ENCODE measurements at regions not wholly inside any gene's neighbourhood (a gene's known extent, or its start where the extent isn't known, plus 50 kb on each side); places are given as distances from the start of the nearest gene placed in this dataset.

DNA sequence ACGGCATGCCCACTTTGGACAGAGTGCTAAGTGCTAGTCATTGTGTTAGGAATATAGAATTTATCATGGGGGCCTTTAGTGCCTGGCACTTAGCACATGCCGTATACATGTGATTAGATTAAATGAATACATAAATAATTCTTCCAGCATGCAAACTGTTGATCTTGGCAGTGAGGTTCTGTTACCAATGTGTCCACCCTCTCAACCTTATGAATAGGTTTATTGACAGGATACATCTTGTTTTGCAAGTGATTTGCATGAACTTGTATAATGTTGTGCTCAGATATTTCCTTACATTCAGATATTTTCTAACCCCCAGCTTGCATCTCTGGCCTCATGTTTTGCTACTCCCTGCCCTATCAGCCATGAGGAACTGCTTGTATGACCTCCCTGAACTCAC, 60.3 kb upstream of the ZNF648 start:
- TF ChIP-seq EZH2 (optimal IDR thresholded peaks at IDR 0.05; ENCODE audit: low read depth, low read length) = no peak
- TF ChIP-seq, protein P1, sequence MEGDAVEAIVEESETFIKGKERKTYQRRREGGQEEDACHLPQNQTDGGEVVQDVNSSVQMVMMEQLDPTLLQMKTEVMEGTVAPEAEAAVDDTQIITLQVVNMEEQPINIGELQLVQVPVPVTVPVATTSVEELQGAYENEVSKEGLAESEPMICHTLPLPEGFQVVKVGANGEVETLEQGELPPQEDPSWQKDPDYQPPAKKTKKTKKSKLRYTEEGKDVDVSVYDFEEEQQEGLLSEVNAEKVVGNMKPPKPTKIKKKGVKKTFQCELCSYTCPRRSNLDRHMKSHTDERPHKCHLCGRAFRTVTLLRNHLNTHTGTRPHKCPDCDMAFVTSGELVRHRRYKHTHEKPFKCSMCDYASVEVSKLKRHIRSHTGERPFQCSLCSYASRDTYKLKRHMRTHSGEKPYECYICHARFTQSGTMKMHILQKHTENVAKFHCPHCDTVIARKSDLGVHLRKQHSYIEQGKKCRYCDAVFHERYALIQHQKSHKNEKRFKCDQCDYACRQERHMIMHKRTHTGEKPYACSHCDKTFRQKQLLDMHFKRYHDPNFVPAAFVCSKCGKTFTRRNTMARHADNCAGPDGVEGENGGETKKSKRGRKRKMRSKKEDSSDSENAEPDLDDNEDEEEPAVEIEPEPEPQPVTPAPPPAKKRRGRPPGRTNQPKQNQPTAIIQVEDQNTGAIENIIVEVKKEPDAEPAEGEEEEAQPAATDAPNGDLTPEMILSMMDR (IDR thresholded peaks at IDR 0.05; ENCODE audit: low read length) = no peak
- no peak for TF ChIP-seq EZH2phosphoT487 (IDR thresholded peaks at IDR 0.05; ENCODE audit: low read length)
- Histone ChIP-seq H3K36me3 (replicated peaks; ENCODE audit: insufficient read depth, low read length) (no peaks in the 10 kb centered on the region), H2AFZ (ENCODE audit: low read length) (no peak overlapping the region), H3K4me1 (ENCODE audit: low read length) (no peaks in the 10 kb centered on the region), H3F3A (ENCODE audit: insufficient read depth, low read length) (no peaks in the 10 kb centered on the region), H3K79me2 (ENCODE audit: low read length) (no peaks in the 10 kb centered on the region), H3K27ac (ENCODE audit: low read length) (no peak overlapping the region), H3K9me2 (replicated peaks; ENCODE audit: insufficient read depth, low read length) (no peaks in the 10 kb centered on the region), H3K9me3 (replicated peaks; ENCODE audit: insufficient read depth, low read length) (no peaks in the 10 kb centered on the region), H3K4me3 (ENCODE audit: low read length) (no peak overlapping the region), H3K4me2 (ENCODE audit: low read depth, low read length) (no peak overlapping the region), H4K20me1 (ENCODE audit: insufficient read depth, low read length) (no peaks in the 10 kb centered on the region), H3K9ac (ENCODE audit: low read length) (no peak overlapping the region), H3K27me3 (replicated peaks; ENCODE audit: insufficient read depth, low read length) (no peaks in the 10 kb centered on the region)
- no peak for DNase-seq

DNA sequence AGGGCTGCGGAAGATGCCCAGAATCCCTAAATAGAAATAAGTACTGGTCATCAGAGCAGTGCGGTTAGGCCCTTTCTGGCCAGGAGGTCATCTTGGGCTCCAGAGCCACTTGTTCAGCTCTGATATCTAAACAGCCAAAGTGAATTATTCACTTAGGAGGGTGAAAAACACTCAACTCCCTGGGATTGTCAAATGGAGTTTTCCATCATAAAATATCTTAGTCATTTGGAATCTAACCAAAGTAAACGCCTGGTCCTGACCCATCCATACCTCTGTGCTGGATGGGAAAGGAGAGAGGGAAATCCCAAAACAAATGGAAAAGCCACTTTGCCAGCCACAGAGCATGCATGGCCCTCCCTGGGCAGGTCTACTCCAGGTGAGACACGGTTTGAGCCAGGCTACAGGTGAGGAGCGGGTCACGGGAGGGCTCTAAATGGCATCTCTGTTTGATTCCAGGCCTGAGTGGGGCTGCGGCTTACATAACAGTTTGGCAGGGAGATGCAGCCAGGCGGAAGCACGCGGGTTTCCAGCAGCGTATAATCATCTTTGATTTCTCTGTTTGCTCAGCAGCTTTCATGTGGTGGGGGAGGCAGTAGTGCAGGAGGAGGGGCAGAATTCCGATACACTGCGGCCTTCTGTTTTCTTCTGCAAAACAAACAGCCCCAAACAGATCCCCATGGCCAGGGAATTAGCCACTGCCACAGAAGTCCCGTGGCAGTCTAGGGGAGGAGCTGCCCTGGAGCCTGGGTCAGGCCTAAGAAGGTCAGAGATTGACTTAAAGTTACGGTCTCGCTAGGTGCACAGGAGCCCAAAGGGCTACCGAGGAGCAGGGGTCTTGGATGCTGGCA, 59.1 kb upstream of the ZNF648 start:
- Histone ChIP-seq H4K20me1 (ENCODE audit: insufficient read depth, low read length) (no peaks in the 10 kb centered on the region), H3K79me2 (ENCODE audit: low read length) (no peaks in the 10 kb centered on the region), H3F3A (ENCODE audit: insufficient read depth, low read length) (no peaks in the 10 kb centered on the region), H3K4me2 (ENCODE audit: low read depth, low read length) (no peak overlapping the region), H3K27me3 (replicated peaks; ENCODE audit: insufficient read depth, low read length) (no peaks in the 10 kb centered on the region), H3K27ac (ENCODE audit: low read length) (no peak overlapping the region), H3K4me3 (ENCODE audit: low read length) (no peak overlapping the region), H3K4me1 (ENCODE audit: low read length) (no peaks in the 10 kb centered on the region), H3K9me3 (replicated peaks; ENCODE audit: insufficient read depth, low read length) (no peaks in the 10 kb centered on the region), H3K9ac (ENCODE audit: low read length) (no peak overlapping the region), H3K9me2 (replicated peaks; ENCODE audit: insufficient read depth, low read length) (no peaks in the 10 kb centered on the region), H3K36me3 (replicated peaks; ENCODE audit: insufficient read depth, low read length) (no peaks in the 10 kb centered on the region), H2AFZ (ENCODE audit: low read length) (no peak overlapping the region)
- TF ChIP-seq, protein P1 (IDR thresholded peaks at IDR 0.05; ENCODE audit: low read length) = no peak
- TF ChIP-seq EZH2phosphoT487 (IDR thresholded peaks at IDR 0.05; ENCODE audit: low read length) (no peak), EZH2 (optimal IDR thresholded peaks at IDR 0.05; ENCODE audit: low read depth, low read length) (no peak)
- no peak for DNase-seq

DNA sequence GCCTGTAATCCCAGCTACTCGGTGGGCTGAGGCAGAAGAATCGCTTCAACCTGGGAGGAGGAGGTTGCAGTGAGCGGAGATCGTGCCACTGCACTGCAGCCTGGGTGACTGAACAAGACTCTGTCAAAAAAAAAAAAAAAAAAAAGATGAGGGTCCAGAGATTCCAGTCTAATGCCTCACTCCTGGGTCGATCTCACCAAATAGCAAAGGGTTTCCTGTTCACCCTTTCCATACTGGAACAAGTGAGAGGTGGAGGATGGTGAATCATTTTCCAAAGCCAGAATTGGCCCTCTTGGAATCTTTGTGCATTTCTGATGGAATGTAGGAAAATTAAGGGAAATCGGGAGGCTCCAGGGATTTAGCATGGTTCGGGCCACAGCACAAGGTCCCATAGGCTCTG, 58.1 kb upstream of the ZNF648 start:
- Histone ChIP-seq H4K20me1 (ENCODE audit: insufficient read depth, low read length) (no peaks in the 10 kb centered on the region), H3K36me3 (replicated peaks; ENCODE audit: insufficient read depth, low read length) (no peaks in the 10 kb centered on the region), H3K4me2 (ENCODE audit: low read depth, low read length) (no peak overlapping the region), H3K79me2 (ENCODE audit: low read length) (no peaks in the 10 kb centered on the region), H2AFZ (ENCODE audit: low read length) (no peak overlapping the region), H3K27ac (ENCODE audit: low read length) (no peak overlapping the region), H3K27me3 (replicated peaks; ENCODE audit: insufficient read depth, low read length) (no peaks in the 10 kb centered on the region), H3K4me1 (ENCODE audit: low read length) (no peaks in the 10 kb centered on the region), H3K9me2 (replicated peaks; ENCODE audit: insufficient read depth, low read length) (no peaks in the 10 kb centered on the region), H3K4me3 (ENCODE audit: low read length) (no peak overlapping the region), H3K9me3 (replicated peaks; ENCODE audit: insufficient read depth, low read length) (no peaks in the 10 kb centered on the region), H3K9ac (ENCODE audit: low read length) (no peak overlapping the region), H3F3A (ENCODE audit: insufficient read depth, low read length) (no peaks in the 10 kb centered on the region)
- TF ChIP-seq EZH2phosphoT487 (IDR thresholded peaks at IDR 0.05; ENCODE audit: low read length) (no peak), EZH2 (optimal IDR thresholded peaks at IDR 0.05; ENCODE audit: low read depth, low read length) (no peak)
- TF ChIP-seq, protein P1 (IDR thresholded peaks at IDR 0.05; ENCODE audit: low read length) = no peak
- no peak for DNase-seq

Measured in MM.1S (cell line).